HL-60 (cell line): ENCODE measurements at regions not wholly inside any gene's neighbourhood (a gene's known extent, or its start where the extent isn't known, plus 50 kb on each side); places are given as distances from the start of the nearest gene placed in this dataset.

Experiments used
- DNase-seq, 2 experiments: peaks; one replicate each; pipeline ENCODE4 v3.0.0-alpha.2; 2010 to 2020; ENCODE audit warnings: low read depth in 1 of 2, low spot score in 1 of 2
- H3K27ac ChIP-seq: fragments of 250-450 bp; sonication (Bioruptor Pico); replicated peaks from 2 replicates; pipeline ENCODE4 v1.5.1; 2020; ENCODE audit warnings: mild to moderate bottlenecking, moderate library complexity
- H3K27me3 ChIP-seq: fragments of 250-450 bp; sonication (Bioruptor Pico); 2 replicates; pipeline ENCODE4 v1.5.1; 2021; ENCODE audit warnings: mild to moderate bottlenecking, moderate library complexity; ENCODE audit not compliant: insufficient read depth, poor library complexity, severe bottlenecking
- H3K4me3 ChIP-seq: replicated peaks from 2 replicates; pipeline ENCODE4 v1.5.1; 2011; ENCODE audit warnings: mild to moderate bottlenecking, control low read depth, low read length; ENCODE audit not compliant: insufficient read depth
- GABPA ChIP-seq: IDR thresholded peaks from 2 replicates; pipeline ENCODE4 v1.6.1; 2012; ENCODE audit warnings: low read depth
- POLR2AphosphoS5 ChIP-seq: IDR thresholded peaks from 2 replicates; pipeline ENCODE4 v1.6.1; 2012; ENCODE audit warnings: low read depth
- SPI1 ChIP-seq: IDR thresholded peaks from 2 replicates; pipeline ENCODE4 v1.6.1; 2012; ENCODE audit warnings: low read depth, mild to moderate bottlenecking, borderline replicate concordance
- TF ChIP-seq, protein P1 (sequence below): IDR thresholded peaks from 2 replicates; pipeline ENCODE4 v1.6.1; 2012; ENCODE audit warnings: low read depth; ENCODE audit not compliant: insufficient replicate concordance
- TF ChIP-seq, protein P2 (sequence below): IDR thresholded peaks from one replicate; pipeline ENCODE4 v1.5.1; 2011; ENCODE audit warnings: low read length, control low read depth, inconsistent platforms; ENCODE audit not compliant: insufficient read depth

DNA sequence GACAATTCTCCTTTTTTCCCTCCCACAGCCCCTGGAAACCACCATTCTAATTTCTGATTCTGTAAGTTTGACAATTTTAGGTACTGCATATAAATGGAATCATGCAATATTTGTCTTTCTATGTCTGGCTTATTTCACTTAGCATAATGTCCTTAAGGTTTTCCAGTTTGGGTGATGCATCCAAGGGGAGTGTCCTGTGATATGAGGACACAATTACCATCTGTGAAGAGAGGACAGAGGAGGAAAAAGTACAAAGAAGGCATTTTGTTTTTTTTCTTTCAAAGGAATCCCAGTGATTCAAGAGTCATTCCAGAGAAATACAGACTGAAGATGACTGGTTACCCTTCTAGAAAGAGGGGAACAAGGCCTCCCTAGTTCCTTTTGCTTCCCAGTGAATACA, 514.7 kb upstream of the TGFBR2 start:
- DNase-seq: no peak
- H3K27me3 ChIP-seq: no peaks in the 10 kb centered on the region
- no peak overlapping the region for H3K27ac ChIP-seq
- TF ChIP-seq, protein P1, sequence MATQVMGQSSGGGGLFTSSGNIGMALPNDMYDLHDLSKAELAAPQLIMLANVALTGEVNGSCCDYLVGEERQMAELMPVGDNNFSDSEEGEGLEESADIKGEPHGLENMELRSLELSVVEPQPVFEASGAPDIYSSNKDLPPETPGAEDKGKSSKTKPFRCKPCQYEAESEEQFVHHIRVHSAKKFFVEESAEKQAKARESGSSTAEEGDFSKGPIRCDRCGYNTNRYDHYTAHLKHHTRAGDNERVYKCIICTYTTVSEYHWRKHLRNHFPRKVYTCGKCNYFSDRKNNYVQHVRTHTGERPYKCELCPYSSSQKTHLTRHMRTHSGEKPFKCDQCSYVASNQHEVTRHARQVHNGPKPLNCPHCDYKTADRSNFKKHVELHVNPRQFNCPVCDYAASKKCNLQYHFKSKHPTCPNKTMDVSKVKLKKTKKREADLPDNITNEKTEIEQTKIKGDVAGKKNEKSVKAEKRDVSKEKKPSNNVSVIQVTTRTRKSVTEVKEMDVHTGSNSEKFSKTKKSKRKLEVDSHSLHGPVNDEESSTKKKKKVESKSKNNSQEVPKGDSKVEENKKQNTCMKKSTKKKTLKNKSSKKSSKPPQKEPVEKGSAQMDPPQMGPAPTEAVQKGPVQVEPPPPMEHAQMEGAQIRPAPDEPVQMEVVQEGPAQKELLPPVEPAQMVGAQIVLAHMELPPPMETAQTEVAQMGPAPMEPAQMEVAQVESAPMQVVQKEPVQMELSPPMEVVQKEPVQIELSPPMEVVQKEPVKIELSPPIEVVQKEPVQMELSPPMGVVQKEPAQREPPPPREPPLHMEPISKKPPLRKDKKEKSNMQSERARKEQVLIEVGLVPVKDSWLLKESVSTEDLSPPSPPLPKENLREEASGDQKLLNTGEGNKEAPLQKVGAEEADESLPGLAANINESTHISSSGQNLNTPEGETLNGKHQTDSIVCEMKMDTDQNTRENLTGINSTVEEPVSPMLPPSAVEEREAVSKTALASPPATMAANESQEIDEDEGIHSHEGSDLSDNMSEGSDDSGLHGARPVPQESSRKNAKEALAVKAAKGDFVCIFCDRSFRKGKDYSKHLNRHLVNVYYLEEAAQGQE: no peak
- TF ChIP-seq POLR2AphosphoS5: no peak
- no peak for TF ChIP-seq GABPA
- no peak overlapping the region for H3K4me3 ChIP-seq

DNA sequence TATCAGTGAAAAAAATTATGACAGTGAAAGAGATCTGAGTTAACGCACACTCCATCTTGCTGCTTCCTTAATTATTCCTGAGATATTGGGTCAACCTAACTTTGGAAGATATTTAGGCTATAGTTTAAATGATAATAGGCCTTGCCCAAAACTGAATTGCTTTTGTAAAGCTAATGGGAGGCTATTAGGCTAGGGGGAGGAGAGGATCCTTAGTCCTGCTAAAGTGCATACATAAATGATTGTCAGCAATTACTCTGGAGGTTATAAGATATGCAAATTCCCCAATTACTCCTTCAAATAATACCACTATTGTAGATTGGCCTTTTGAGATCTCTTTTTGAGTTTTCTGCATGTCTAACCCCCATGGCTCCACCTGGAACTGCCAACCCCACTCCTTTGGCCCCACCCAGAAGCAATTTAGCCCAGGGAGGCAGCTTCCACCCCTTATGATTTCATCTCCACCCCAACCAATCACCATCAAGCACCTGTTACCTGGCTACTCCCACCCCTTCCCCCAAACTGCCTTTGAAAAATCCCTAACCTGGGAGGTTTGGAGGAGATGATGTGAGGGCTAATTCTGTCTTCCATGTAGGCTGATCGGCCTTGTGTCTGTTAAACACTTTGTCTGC, 509.3 kb upstream of the TGFBR2 start:
- no peak overlapping the region for H3K4me3 ChIP-seq
- H3K27me3 ChIP-seq: no peaks in the 10 kb centered on the region
- no peak overlapping the region for H3K27ac ChIP-seq

DNA sequence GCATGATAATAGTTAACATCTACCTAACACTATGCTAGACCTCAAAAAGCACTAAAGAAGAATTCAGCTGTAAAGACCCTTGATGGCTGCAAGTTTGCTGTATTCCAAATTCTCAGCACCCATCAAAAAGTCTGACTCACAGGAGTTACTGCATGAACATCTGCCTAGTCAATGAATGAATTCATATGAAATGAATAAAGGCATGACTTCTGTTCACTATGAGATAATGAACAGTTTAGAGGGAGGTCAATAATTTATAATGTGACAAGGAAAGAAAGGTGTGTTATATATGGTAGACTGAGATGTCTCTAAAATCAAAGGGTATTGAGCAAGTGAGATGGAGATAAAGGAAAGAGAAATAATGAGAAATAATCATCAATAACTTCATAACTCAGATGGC, 508.2 kb upstream of the TGFBR2 start:
- no peak overlapping the region for H3K4me3 ChIP-seq
- TF ChIP-seq GABPA (no peak), POLR2AphosphoS5 (no peak), SPI1 (no peak)
- TF ChIP-seq, protein P2, sequence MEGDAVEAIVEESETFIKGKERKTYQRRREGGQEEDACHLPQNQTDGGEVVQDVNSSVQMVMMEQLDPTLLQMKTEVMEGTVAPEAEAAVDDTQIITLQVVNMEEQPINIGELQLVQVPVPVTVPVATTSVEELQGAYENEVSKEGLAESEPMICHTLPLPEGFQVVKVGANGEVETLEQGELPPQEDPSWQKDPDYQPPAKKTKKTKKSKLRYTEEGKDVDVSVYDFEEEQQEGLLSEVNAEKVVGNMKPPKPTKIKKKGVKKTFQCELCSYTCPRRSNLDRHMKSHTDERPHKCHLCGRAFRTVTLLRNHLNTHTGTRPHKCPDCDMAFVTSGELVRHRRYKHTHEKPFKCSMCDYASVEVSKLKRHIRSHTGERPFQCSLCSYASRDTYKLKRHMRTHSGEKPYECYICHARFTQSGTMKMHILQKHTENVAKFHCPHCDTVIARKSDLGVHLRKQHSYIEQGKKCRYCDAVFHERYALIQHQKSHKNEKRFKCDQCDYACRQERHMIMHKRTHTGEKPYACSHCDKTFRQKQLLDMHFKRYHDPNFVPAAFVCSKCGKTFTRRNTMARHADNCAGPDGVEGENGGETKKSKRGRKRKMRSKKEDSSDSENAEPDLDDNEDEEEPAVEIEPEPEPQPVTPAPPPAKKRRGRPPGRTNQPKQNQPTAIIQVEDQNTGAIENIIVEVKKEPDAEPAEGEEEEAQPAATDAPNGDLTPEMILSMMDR: no peak
- TF ChIP-seq, protein P1: no peak

More for the DNA sequence above, 509.3 kb upstream of the TGFBR2 start:
- no peak for DNase-seq
- TF ChIP-seq GABPA: no peak
- no peak for TF ChIP-seq POLR2AphosphoS5
- TF ChIP-seq SPI1: no peak
- TF ChIP-seq, protein P2: no peak
- TF ChIP-seq, protein P1: no peak

More for the DNA sequence above, 508.2 kb upstream of the TGFBR2 start:
- no peaks in the 10 kb centered on the region for H3K27me3 ChIP-seq
- H3K27ac ChIP-seq: no peak overlapping the region
- no peak for DNase-seq
